H1 (cell line): ENCODE measurements at regions not wholly inside any gene's neighbourhood (a gene's known extent, or its start where the extent isn't known, plus 50 kb on each side); places are given as distances from the start of the nearest gene placed in this dataset.

Experiments
- CTCF ChIA-PET: fragments of 300-600 bp; sonication (Branson Sonifier 250); formaldehyde crosslinking; loops from one replicate; lab custom pipeline; 2021; ENCODE audit not compliant: partially characterized antibody; lab: Charles Lee
- POLR2A ChIA-PET: fragments of 300-600 bp; sonication (Branson Sonifier 250); formaldehyde crosslinking; loops from one replicate; lab custom pipeline; 2021; ENCODE audit warnings: inconsistent platforms; ENCODE audit not compliant: partially characterized antibody; lab: Charles Lee
- DNase-seq, 2 experiments: peaks; one replicate each; pipeline versions ENCODE4 v3.0.0 to v3.0.0-alpha.2; 2010 to 2022; ENCODE audit warnings: low spot score in 2 of 2, low read depth in 1 of 2, mixed read lengths in 1 of 2
- FAIRE-seq: peaks from 2 replicates; lab custom pipeline; 2011; peaks lifted over from hg19 to GRCh38; lab: Jason Lieb, UNC
- H2AFZ ChIP-seq: 2 replicates; pipeline ENCODE4 v1.8.1; 2012; ENCODE audit warnings: low read length, inconsistent platforms
- H2AK5ac ChIP-seq: 2 replicates; pipeline ENCODE4 v1.6.1; 2013; ENCODE audit warnings: low read depth, low read length
- H2BK120ac ChIP-seq: replicated peaks from 2 replicates; pipeline ENCODE3; 2013; ENCODE audit warnings: low read depth, low read length, inconsistent platforms
- H2BK12ac ChIP-seq: 2 replicates; pipeline ENCODE4 v1.6.1; 2013; ENCODE audit warnings: low read depth, low read length
- H2BK15ac ChIP-seq: 2 replicates; pipeline ENCODE4 v1.6.1; 2013; ENCODE audit warnings: low read length
- H2BK20ac ChIP-seq: 2 replicates; pipeline ENCODE4 v1.6.1; 2013; ENCODE audit warnings: low read length
- H2BK5ac ChIP-seq: 2 replicates; pipeline ENCODE4 v1.6.1; 2013; ENCODE audit warnings: low read depth, low read length
- H3K14ac ChIP-seq: 2 replicates; pipeline ENCODE4 v1.6.1; 2013; ENCODE audit warnings: inconsistent platforms; ENCODE audit not compliant: insufficient read length
- H3K18ac ChIP-seq: 2 replicates; pipeline ENCODE4 v1.6.1; 2013; ENCODE audit warnings: low read length; ENCODE audit errors: extremely low read depth
- H3K23ac ChIP-seq: 2 replicates; pipeline ENCODE4 v1.6.1; 2013; ENCODE audit warnings: inconsistent platforms; ENCODE audit not compliant: insufficient read length
- H3K23me2 ChIP-seq: 2 replicates; pipeline ENCODE4 v1.6.1; 2013; ENCODE audit warnings: low read depth, low read length
- H3K27ac ChIP-seq: 2 replicates; pipeline ENCODE4 v1.6.1; 2011; ENCODE audit warnings: low read depth, low read length, inconsistent platforms
- H3K27me3 ChIP-seq, 4 experiments: replicated peaks in 1 of 4; 1 replicate in 1 of 4; 2 replicates in 3 of 4; pipeline versions ENCODE4 v1.6.1 to v1.8.1; 2011 to 2013; ENCODE audit warnings: low read length in 3 of 4, mild to moderate bottlenecking in 3 of 4, inconsistent platforms in 2 of 4, mixed read lengths in 2 of 4, moderate library complexity in 1 of 4; ENCODE audit not compliant: control insufficient read depth in 3 of 4, insufficient read depth in 3 of 4; ENCODE audit errors: extremely low read depth in 1 of 4
- H3K36me3 ChIP-seq, 4 experiments: 2 replicates each; pipeline versions ENCODE4 v1.6.1 to v1.8.1; 2011 to 2013; ENCODE audit warnings: mild to moderate bottlenecking in 4 of 4, low read length in 3 of 4, moderate library complexity in 2 of 4, control low read depth in 1 of 4, inconsistent platforms in 1 of 4; ENCODE audit not compliant: insufficient read depth in 4 of 4, control insufficient read depth in 2 of 4
- H3K4ac ChIP-seq: replicated peaks from 2 replicates; pipeline ENCODE3; 2013; ENCODE audit warnings: low read length, low read depth, mixed read lengths, inconsistent platforms; ENCODE audit not compliant: insufficient read length
- H3K4me1 ChIP-seq, 4 experiments: replicated peaks in 1 of 4; 1 replicate in 1 of 4; 2 replicates in 3 of 4; pipeline versions ENCODE4 v1.6.1 to v1.8.1; 2011 to 2013; ENCODE audit warnings: low read length in 3 of 4, inconsistent platforms in 2 of 4, mixed read lengths in 1 of 4; ENCODE audit not compliant: insufficient read depth in 4 of 4, control insufficient read depth in 3 of 4
- H3K4me2 ChIP-seq, 2 experiments: 2 replicates each; pipeline versions ENCODE4 v1.6.1 to v1.8.1; 2011 to 2013; ENCODE audit warnings: low read depth in 2 of 2, low read length in 2 of 2, control low read depth in 1 of 2, inconsistent platforms in 1 of 2, mild to moderate bottlenecking in 1 of 2; ENCODE audit not compliant: insufficient read depth in 1 of 2
- H3K4me3 ChIP-seq, 4 experiments: fragments of 200-600, 300-600 bp in 1 of 4; sonication (generic), shearing (Covaris generic), sonication (Bioruptor Twin) in 1 of 4; 2 replicates each; pipeline versions ENCODE4 v1.5.1 to v1.8.1; 2011 to 2016; ENCODE audit warnings: low read length in 4 of 4, low read depth in 3 of 4, control low read depth in 2 of 4, inconsistent platforms in 2 of 4, mild to moderate bottlenecking in 2 of 4, mixed read lengths in 1 of 4, moderate library complexity in 1 of 4; ENCODE audit not compliant: insufficient read depth in 2 of 4; ENCODE audit errors: extremely low read depth in 1 of 4
- H3K56ac ChIP-seq: replicated peaks from 2 replicates; pipeline ENCODE3; 2013; ENCODE audit warnings: low read depth, mild to moderate bottlenecking, mixed read lengths, low read length, inconsistent platforms; ENCODE audit not compliant: insufficient read length
- H3K79me1 ChIP-seq: 2 replicates; pipeline ENCODE4 v1.6.1; 2013; ENCODE audit warnings: low read depth, low read length, control low read depth
- H3K79me2 ChIP-seq, 2 experiments: 2 replicates each; pipeline versions ENCODE4 v1.6.1 to v1.8.1; 2012 to 2013; ENCODE audit warnings: low read length in 2 of 2, mild to moderate bottlenecking in 2 of 2, inconsistent platforms in 1 of 2; ENCODE audit not compliant: insufficient read depth in 2 of 2, control insufficient read depth in 1 of 2
- H3K9ac ChIP-seq, 4 experiments: replicated peaks in 1 of 4; 1 replicate in 1 of 4; 2 replicates in 3 of 4; pipeline versions ENCODE4 v1.6.1 to v1.8.1; 2011 to 2013; ENCODE audit warnings: low read depth in 3 of 4, low read length in 3 of 4, control low read depth in 2 of 4, mild to moderate bottlenecking in 2 of 4, moderate library complexity in 2 of 4, inconsistent platforms in 1 of 4; ENCODE audit errors: extremely low read depth in 1 of 4
- H3K9me3 ChIP-seq, 2 experiments: 2 replicates each; pipeline versions ENCODE4 v1.6.1 to v1.8.1; 2012 to 2013; ENCODE audit warnings: mild to moderate bottlenecking in 2 of 2, moderate library complexity in 2 of 2, control low read depth in 1 of 2, inconsistent platforms in 1 of 2, low read depth in 1 of 2, low read length in 1 of 2, mixed read lengths in 1 of 2; ENCODE audit not compliant: insufficient read depth in 2 of 2
- H4K20me1 ChIP-seq, 2 experiments: replicated peaks in 1 of 2; 2 replicates each; pipeline versions ENCODE3 to v1.8.1; 2011 to 2013; ENCODE audit warnings: inconsistent platforms in 2 of 2, low read length in 2 of 2, mild to moderate bottlenecking in 1 of 2; ENCODE audit not compliant: insufficient read depth in 2 of 2, control insufficient read depth in 1 of 2
- H4K5ac ChIP-seq: 2 replicates; pipeline ENCODE4 v1.6.1; 2013; ENCODE audit warnings: low read length, low read depth, mixed read lengths, inconsistent platforms; ENCODE audit not compliant: insufficient read length
- H4K8ac ChIP-seq: 2 replicates; pipeline ENCODE4 v1.8.0; 2013; ENCODE audit warnings: mild to moderate bottlenecking, moderate library complexity, low read length, inconsistent platforms; ENCODE audit not compliant: insufficient read depth; ENCODE audit errors: extremely low read depth
- H4K91ac ChIP-seq: replicated peaks from 2 replicates; pipeline ENCODE3; 2013; ENCODE audit warnings: low read length, mixed read lengths, inconsistent platforms; ENCODE audit not compliant: insufficient read length
- ASH2L ChIP-seq: fragments of 200-600, 300-600 bp; sonication (generic); IDR thresholded peaks from one replicate; pipeline ENCODE4 v1.7.1; 2017; ENCODE audit warnings: low read length
- BRCA1 ChIP-seq: IDR thresholded peaks from 2 replicates; pipeline ENCODE4 v1.6.1; 2012; ENCODE audit warnings: low read depth, low read length, improper control_type of control experiment
- CBX8 ChIP-seq: fragments of 300-800, 300-1000 bp; sonication (generic); IDR thresholded peaks from 2 replicates; pipeline ENCODE4 v1.7.1; 2016; ENCODE audit warnings: low read depth, low read length, borderline replicate concordance
- CTBP2 ChIP-seq: IDR thresholded peaks from 2 replicates; pipeline ENCODE4 v1.7.0; 2011; ENCODE audit warnings: borderline replicate concordance, mild to moderate bottlenecking, moderate library complexity, mixed read lengths, low read length; ENCODE audit not compliant: insufficient read depth, insufficient read length
- EP300 ChIP-seq, 2 experiments: IDR thresholded peaks; 1 replicate in 1 of 2; 2 replicates in 1 of 2; pipeline ENCODE4 v1.6.1; 2011 to 2012; ENCODE audit warnings: low read depth in 2 of 2, low read length in 2 of 2, mild to moderate bottlenecking in 2 of 2, borderline replicate concordance in 1 of 2, inconsistent platforms in 1 of 2, moderate library complexity in 1 of 2
- GABPA ChIP-seq: IDR thresholded peaks from 2 replicates; pipeline ENCODE4 v1.6.1; 2011; ENCODE audit warnings: mild to moderate bottlenecking, low read length, moderate library complexity, borderline replicate concordance; ENCODE audit not compliant: insufficient read depth
- HDAC6 ChIP-seq: IDR thresholded peaks from one replicate; pipeline ENCODE4 v1.7.1; 2012; ENCODE audit warnings: low read depth, mild to moderate bottlenecking, inconsistent platforms, low read length, moderate library complexity
- RFX5 ChIP-seq: IDR thresholded peaks from 2 replicates; pipeline ENCODE4 v1.6.1; 2011; ENCODE audit warnings: low read depth, low read length, improper control_type of control experiment, borderline replicate concordance
- RNF2 ChIP-seq: fragments of 200-900, 300-1000 bp; sonication (generic); IDR thresholded peaks from 2 replicates; pipeline ENCODE4 v1.7.1; 2016; ENCODE audit warnings: borderline replicate concordance, low read depth, mild to moderate bottlenecking, antibody characterized with exemption, low read length; ENCODE audit not compliant: poor library complexity, severe bottlenecking; ENCODE audit errors: missing control alignments
- SAP30 ChIP-seq: fragments of 300-600 bp; sonication (generic); IDR thresholded peaks from 2 replicates; pipeline ENCODE4 v1.7.1; 2012; ENCODE audit warnings: low read length, moderate library complexity, mild to moderate bottlenecking, inconsistent platforms; ENCODE audit not compliant: insufficient read depth, insufficient replicate concordance
- SIX5 ChIP-seq: IDR thresholded peaks from 2 replicates; pipeline ENCODE4 v1.6.1; 2011; ENCODE audit warnings: mild to moderate bottlenecking, low read depth, low read length
- SP4 ChIP-seq: IDR thresholded peaks from 2 replicates; pipeline ENCODE4 v1.6.1; 2012; ENCODE audit warnings: low read length, inconsistent platforms
- SUZ12 ChIP-seq: fragments of 200-600 bp; sonication (generic); IDR thresholded peaks from 2 replicates; pipeline ENCODE4 v1.6.1; 2012; ENCODE audit warnings: mild to moderate bottlenecking, inconsistent platforms, low read length, moderate library complexity, mixed read lengths
- TBP ChIP-seq: IDR thresholded peaks from 2 replicates; pipeline ENCODE4 v1.6.1; 2011; ENCODE audit warnings: low read depth, low read length, improper control_type of control experiment
- YY1 ChIP-seq: IDR thresholded peaks from 2 replicates; pipeline ENCODE4 v1.6.1; 2011; ENCODE audit warnings: low read depth, mild to moderate bottlenecking, low read length
- WGBS, 2 experiments: shearing (Covaris generic) in 1 of 2; methylation state at CpG; one replicate each; pipeline versions ENCODE4 v1.1.6 to v1.1.7; 2013 to 2015; ENCODE audit warnings: low lambda C conversion rate in 2 of 2, mixed read lengths in 2 of 2, inconsistent platforms in 1 of 2, low coverage in 1 of 2, missing lambda C conversion rate in 1 of 2; ENCODE audit not compliant: insufficient replicate concordance in 2 of 2, insufficient coverage in 1 of 2, insufficient read length in 1 of 2; ENCODE audit errors: extremely low coverage in 1 of 2, missing lambda C conversion rate in 1 of 2; 5-methylcytosine and 5-hydroxymethylcytosine counted together

GRCh38 chr2:66987733-66988132 lies 409.4 kb upstream of the ETAA1 start:
- Histone ChIP-seq H3K14ac (no peak overlapping the region), H3K23me2 (no peaks in the 10 kb centered on the region), H3K79me2 (no peaks in the 10 kb centered on the region), H2BK15ac (no peak overlapping the region), H2BK5ac (no peak overlapping the region), H2BK12ac (no peak overlapping the region), H3K23ac (no peak overlapping the region), H4K5ac (no peak overlapping the region), H3K4me1 (no peaks in the 10 kb centered on the region), H4K20me1 (no peaks in the 10 kb centered on the region), H3K27ac (no peak overlapping the region), H2BK20ac (no peak overlapping the region), H3K4me3 (no peak overlapping the region), H2BK120ac (no peak overlapping the region), H3K4me2 (no peak overlapping the region), H3K79me1 (no peaks in the 10 kb centered on the region), H4K91ac (no peak overlapping the region), H2AFZ (no peak overlapping the region), H3K4ac (no peak overlapping the region), H4K8ac (no peak overlapping the region), H3K36me3 (no peaks in the 10 kb centered on the region), H3K18ac (no peak overlapping the region), H3K9ac (no peak overlapping the region), H3K56ac (no peak overlapping the region), H2AK5ac (no peak overlapping the region), H3K9me3 (no peaks in the 10 kb centered on the region), H3K27me3 (no peaks in the 10 kb centered on the region)
- POLR2A ChIA-PET = no interaction called here
- no peak for FAIRE-seq
- no peak for DNase-seq
- CTCF ChIA-PET = interaction anchor here (0.6 to 0.9 kb wide), 2 partner anchors 15 to 33 kb away, joined by 3 read pairs; no protein-coding TSS in a partner anchor
- WGBS, 2 experiments = 97% methylated on average over 4 of the region's 4 CpGs; no CpG with 5 or more reads in 1 of the 2 experiments
- no peak for TF ChIP-seq SIX5
- TF ChIP-seq CTBP2 = no peak
- TF ChIP-seq SP4 = no peak
- TF ChIP-seq BRCA1 = no peak
- no peak for TF ChIP-seq GABPA
- no peak for TF ChIP-seq HDAC6
- TF ChIP-seq YY1 = no peak
- TF ChIP-seq CBX8 = no peak
- TF ChIP-seq ASH2L = no peak
- TF ChIP-seq SUZ12 = no peak
- TF ChIP-seq RFX5 = no peak
- TF ChIP-seq RNF2 = no peak
- no peak for TF ChIP-seq EP300 (IDR thresholded peaks at IDR 0.05; ENCODE audit: borderline replicate concordance in 1 of 2, low read depth in 2 of 2, low read length in 2 of 2)
- TF ChIP-seq TBP = no peak
- no peak for TF ChIP-seq SAP30
